HG02938 (cell line): ENCODE measurements at regions not wholly inside any gene's neighbourhood (a gene's known extent, or its start where the extent isn't known, plus 50 kb on each side); places are given as distances from the start of the nearest gene placed in this dataset.

Experiments
- ATAC-seq: cut with Tn5 transposase; IDR thresholded peaks from one replicate; pipeline ENCODE4 v1.9.1; 2021; ENCODE audit warnings: mild to moderate bottlenecking, moderate library complexity; ENCODE audit not compliant: unreplicated experiment

GRCh38 chr20:41952166-41952565, 334.0 kb upstream of the CHD6 start:
- no peak for ATAC-seq

- no peak for ATAC-seq
Measured at GRCh38 chr20:41951615-41952014, 333.4 kb upstream of the CHD6 start.

- ATAC-seq: no peak
Measured at GRCh38 chr20:41939659-41940058, 321.5 kb upstream of the CHD6 start.

GRCh38 chr20:41938353-41938752, 320.2 kb upstream of the CHD6 start:
- no peak for ATAC-seq

GRCh38 chr20:41935259-41935791, 317.1 kb upstream of the CHD6 start:
- no peak for ATAC-seq

GRCh38 chr20:41932431-41932830, 314.3 kb upstream of the CHD6 start:
- ATAC-seq: no peak

- no peak for ATAC-seq
Measured at GRCh38 chr20:41927655-41928054, 309.5 kb upstream of the CHD6 start.

- no peak for ATAC-seq
Measured at GRCh38 chr20:41927189-41927588, 309.0 kb upstream of the CHD6 start.

GRCh38 chr20:41925476-41925875, 307.3 kb upstream of the CHD6 start:
- ATAC-seq: no peak

- ATAC-seq: no peak
Measured at GRCh38 chr20:41923624-41924023, 305.4 kb upstream of the CHD6 start.

- ATAC-seq: no peak
Measured at GRCh38 chr20:41913146-41913545, 295.0 kb upstream of the CHD6 start.

- no peak for ATAC-seq
Measured at GRCh38 chr20:41910558-41910957, 292.4 kb upstream of the CHD6 start.

GRCh38 chr20:41905199-41905598, 287.0 kb upstream of the CHD6 start:
- ATAC-seq: no peak

GRCh38 chr20:41903586-41903985, 285.4 kb upstream of the CHD6 start:
- ATAC-seq: no peak

GRCh38 chr20:41902346-41902745, 284.2 kb upstream of the CHD6 start:
- ATAC-seq: no peak

GRCh38 chr20:41900201-41900691, 282.1 kb upstream of the CHD6 start:
- no peak for ATAC-seq

- no peak for ATAC-seq
Measured at GRCh38 chr20:41897708-41898107, 279.5 kb upstream of the CHD6 start.

- ATAC-seq: no peak
Measured at GRCh38 chr20:41895241-41896032, 277.3 kb upstream of the CHD6 start.

- ATAC-seq: no peak
Measured at GRCh38 chr20:41894255-41894963, 276.2 kb upstream of the CHD6 start.

GRCh38 chr20:41892031-41892430, 273.9 kb upstream of the CHD6 start:
- ATAC-seq: no peak

GRCh38 chr20:41889844-41890224, 271.7 kb upstream of the CHD6 start:
- ATAC-seq: no peak
